Type B pancreatic cell (in vitro differentiated cells): ENCODE measurements at regions not wholly inside any gene's neighbourhood (a gene's known extent, or its start where the extent isn't known, plus 50 kb on each side); places are given as distances from the start of the nearest gene placed in this dataset.

Experiments used
- DNase-seq: peaks from one replicate; pipeline ENCODE4 v3.0.0; 2021; ENCODE audit warnings: mixed read lengths; ENCODE audit not compliant: unreplicated experiment; ENCODE audit errors: extremely low spot score
- H3K27ac Mint-ChIP-seq: 2 replicates; pipeline ENCODE4 v1.8.0; 2021; ENCODE audit warnings: mild to moderate bottlenecking, mixed read lengths
- H3K27me3 Mint-ChIP-seq: 2 replicates; pipeline ENCODE4 v1.8.0; 2021; ENCODE audit warnings: mixed read lengths
- H3K36me3 Mint-ChIP-seq: 2 replicates; pipeline ENCODE4 v1.8.0; 2021; ENCODE audit warnings: mixed read lengths
- H3K4me1 Mint-ChIP-seq: one replicate; pipeline ENCODE4 v1.8.0; 2021; ENCODE audit warnings: mixed read lengths; ENCODE audit not compliant: unreplicated experiment
- H3K4me3 Mint-ChIP-seq: 2 replicates; pipeline ENCODE4 v1.8.0; 2021; ENCODE audit warnings: mild to moderate bottlenecking, mixed read lengths
- H3K9me3 Mint-ChIP-seq: 2 replicates; pipeline ENCODE4 v1.8.0; 2021; ENCODE audit warnings: mixed read lengths
- TF ChIP-seq, protein P1 (sequence below): fragments of 200-600 bp; sonication (generic); conservative IDR thresholded peaks from 2 replicates; pipeline ENCODE4 v1.5.0; 2021; ENCODE audit warnings: antibody characterized with exemption, mild to moderate bottlenecking

DNA sequence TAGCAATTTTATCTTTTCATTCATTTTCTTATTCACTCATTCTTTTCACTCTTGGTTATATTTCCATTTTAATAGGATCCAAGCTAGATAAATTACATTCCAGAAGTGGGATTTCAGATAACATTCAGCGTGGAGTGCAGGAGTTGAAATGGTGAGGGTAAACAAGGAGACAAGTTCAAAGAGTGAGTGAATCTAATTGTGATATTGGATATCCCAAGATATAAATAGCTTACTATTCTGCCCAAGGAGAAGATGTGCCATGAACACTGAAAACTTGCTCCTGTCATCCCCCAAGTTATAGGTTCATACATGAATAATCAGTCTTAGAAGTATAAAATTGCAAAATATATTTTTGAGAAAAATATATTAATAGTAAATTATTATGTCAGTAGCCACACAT is 459.3 kb downstream of the CETN3 start:
- H3K9me3 Mint-ChIP-seq = no peaks in the 10 kb centered on the region
- TF ChIP-seq, protein P1, sequence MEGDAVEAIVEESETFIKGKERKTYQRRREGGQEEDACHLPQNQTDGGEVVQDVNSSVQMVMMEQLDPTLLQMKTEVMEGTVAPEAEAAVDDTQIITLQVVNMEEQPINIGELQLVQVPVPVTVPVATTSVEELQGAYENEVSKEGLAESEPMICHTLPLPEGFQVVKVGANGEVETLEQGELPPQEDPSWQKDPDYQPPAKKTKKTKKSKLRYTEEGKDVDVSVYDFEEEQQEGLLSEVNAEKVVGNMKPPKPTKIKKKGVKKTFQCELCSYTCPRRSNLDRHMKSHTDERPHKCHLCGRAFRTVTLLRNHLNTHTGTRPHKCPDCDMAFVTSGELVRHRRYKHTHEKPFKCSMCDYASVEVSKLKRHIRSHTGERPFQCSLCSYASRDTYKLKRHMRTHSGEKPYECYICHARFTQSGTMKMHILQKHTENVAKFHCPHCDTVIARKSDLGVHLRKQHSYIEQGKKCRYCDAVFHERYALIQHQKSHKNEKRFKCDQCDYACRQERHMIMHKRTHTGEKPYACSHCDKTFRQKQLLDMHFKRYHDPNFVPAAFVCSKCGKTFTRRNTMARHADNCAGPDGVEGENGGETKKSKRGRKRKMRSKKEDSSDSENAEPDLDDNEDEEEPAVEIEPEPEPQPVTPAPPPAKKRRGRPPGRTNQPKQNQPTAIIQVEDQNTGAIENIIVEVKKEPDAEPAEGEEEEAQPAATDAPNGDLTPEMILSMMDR = no peak
- no peak overlapping the region for H3K4me3 Mint-ChIP-seq
- H3K27ac Mint-ChIP-seq = no peak overlapping the region
- H3K36me3 Mint-ChIP-seq = no peaks in the 10 kb centered on the region
- no peaks in the 10 kb centered on the region for H3K27me3 Mint-ChIP-seq
- no peaks in the 10 kb centered on the region for H3K4me1 Mint-ChIP-seq
- DNase-seq = no peak

DNA sequence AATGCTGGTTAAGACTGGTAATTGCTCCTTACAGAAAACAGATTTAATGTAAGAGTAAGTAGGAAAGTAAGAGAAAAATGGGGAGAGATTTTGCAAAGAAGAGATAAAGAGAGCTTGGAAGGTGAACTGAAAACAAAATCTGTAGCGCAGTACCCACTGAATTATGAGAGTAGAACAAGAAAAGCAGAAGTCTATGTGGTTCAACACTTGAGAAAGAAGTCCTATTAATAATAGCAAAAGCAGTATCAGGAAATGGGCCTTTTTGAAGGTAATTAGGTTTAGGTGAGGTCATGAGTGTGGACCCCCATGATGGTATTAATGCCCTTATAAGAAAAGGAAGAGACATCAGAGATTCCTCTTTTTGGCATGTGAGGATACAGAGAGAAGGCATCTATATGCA is 460.6 kb downstream of the CETN3 start:
- TF ChIP-seq, protein P1 = no peak
- H3K27ac Mint-ChIP-seq = no peak overlapping the region
- H3K4me3 Mint-ChIP-seq = no peak overlapping the region
- H3K27me3 Mint-ChIP-seq = no peaks in the 10 kb centered on the region
- H3K4me1 Mint-ChIP-seq = no peaks in the 10 kb centered on the region
- H3K9me3 Mint-ChIP-seq = no peaks in the 10 kb centered on the region
- DNase-seq = no peak
- H3K36me3 Mint-ChIP-seq = no peaks in the 10 kb centered on the region

DNA sequence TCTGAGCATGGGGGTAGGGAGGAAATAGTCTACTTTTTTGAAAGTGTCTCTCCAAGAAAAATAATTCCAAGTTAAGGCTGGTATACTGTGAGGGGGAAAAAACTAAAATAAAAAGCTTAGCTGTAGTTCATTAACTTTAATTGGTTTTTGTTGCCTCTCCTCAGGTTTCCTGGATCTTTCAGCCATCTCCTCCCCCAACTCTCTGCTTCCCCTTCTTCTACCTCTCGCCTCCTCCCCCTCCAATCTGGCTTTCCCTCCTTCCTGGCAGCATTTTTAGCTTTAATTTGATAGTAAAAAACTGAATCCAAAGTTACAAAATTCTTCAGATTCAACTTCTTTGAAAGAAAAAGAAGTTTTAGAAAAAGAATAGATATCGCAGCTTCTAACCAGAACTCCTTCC is 462.6 kb downstream of the CETN3 start:
- no peaks in the 10 kb centered on the region for H3K36me3 Mint-ChIP-seq

DNA sequence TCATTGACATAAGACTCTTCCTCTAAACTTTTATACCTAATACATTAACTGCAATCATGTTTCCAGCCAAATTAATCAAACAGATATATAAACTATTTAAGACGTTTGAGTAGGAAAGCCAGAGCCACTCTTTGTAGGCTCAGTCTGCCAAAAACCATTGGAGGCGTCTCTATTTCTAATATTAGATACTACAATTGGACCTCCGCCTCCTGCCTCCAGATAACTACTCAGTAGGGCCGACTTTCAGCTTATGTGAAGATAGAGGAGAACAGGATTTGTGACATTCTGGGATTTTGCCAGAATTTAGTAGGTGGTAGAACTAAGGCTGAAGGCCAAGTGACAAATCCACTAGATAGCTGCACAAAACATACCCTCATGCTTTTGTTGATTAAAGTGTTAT is 463.0 kb downstream of the CETN3 start:
- Mint-ChIP-seq H3K4me1 (no peaks in the 10 kb centered on the region), H3K36me3 (no peaks in the 10 kb centered on the region), H3K27ac (no peak overlapping the region), H3K9me3 (no peaks in the 10 kb centered on the region), H3K27me3 (no peaks in the 10 kb centered on the region), H3K4me3 (no peak overlapping the region)
- no peak for DNase-seq
- TF ChIP-seq, protein P1 = no peak

More for the DNA sequence above, 462.6 kb downstream of the CETN3 start:
- no peaks in the 10 kb centered on the region for H3K9me3 Mint-ChIP-seq
- TF ChIP-seq, protein P1 = no peak
- H3K27ac Mint-ChIP-seq = no peak overlapping the region
- H3K4me3 Mint-ChIP-seq = no peak overlapping the region
- H3K4me1 Mint-ChIP-seq = no peaks in the 10 kb centered on the region
- no peaks in the 10 kb centered on the region for H3K27me3 Mint-ChIP-seq
- DNase-seq = no peak

DNA sequence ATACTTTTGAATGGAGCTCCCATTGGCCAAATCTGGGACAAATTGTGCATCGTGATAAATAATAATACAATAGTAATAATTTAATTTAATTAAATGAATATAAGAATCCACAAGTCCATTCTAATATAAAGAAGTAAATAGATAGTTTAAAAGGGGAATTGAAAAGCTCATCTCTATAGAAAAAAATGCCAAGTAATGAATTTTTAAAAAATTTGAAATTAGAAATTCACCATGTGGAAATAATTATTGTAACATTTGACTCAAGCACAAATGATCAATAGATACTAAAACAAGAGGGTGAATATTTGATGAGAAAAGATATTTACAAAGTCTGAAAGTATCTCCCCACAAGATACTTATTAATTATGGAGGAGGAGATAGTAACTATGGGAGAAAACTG is 467.4 kb downstream of the CETN3 start:
- Mint-ChIP-seq H3K27ac (no peak overlapping the region), H3K27me3 (no peaks in the 10 kb centered on the region), H3K4me1 (no peaks in the 10 kb centered on the region), H3K4me3 (no peak overlapping the region), H3K36me3 (no peaks in the 10 kb centered on the region), H3K9me3 (no peaks in the 10 kb centered on the region)
- TF ChIP-seq, protein P1 = no peak
- no peak for DNase-seq

DNA sequence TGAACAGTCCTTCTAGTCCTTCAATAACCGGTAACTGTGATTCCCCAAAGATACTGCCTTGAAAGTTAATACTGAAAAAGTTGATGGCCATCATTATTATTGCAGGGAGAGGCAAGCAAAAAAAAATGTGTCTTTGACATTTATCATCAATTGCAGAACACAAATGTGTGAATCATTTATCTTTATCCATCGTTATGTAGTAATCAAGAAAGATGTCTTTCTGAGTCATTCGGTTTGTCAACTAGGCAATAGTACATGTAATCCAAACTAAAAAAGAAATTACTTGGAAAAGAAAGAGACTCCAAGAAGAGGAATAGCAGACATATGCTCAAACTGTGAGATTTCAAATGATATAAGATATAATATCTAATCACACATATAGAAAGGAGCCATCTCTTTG is 473.0 kb downstream of the CETN3 start:
- TF ChIP-seq, protein P1 = no peak
- no peak overlapping the region for H3K4me3 Mint-ChIP-seq
- no peaks in the 10 kb centered on the region for H3K36me3 Mint-ChIP-seq
- H3K4me1 Mint-ChIP-seq = no peaks in the 10 kb centered on the region
- no peaks in the 10 kb centered on the region for H3K9me3 Mint-ChIP-seq
- H3K27me3 Mint-ChIP-seq = no peaks in the 10 kb centered on the region
- DNase-seq = no peak
- no peak overlapping the region for H3K27ac Mint-ChIP-seq
